ENCODE measurements at regions not wholly inside any gene's neighbourhood (a gene's known extent, or its start where the extent isn't known, plus 50 kb on each side); places are given as distances from the start of the nearest gene placed in this dataset.
A peak's percentile ranks its signal among the peaks of the same experiment; 100 is the strongest.

DNA sequence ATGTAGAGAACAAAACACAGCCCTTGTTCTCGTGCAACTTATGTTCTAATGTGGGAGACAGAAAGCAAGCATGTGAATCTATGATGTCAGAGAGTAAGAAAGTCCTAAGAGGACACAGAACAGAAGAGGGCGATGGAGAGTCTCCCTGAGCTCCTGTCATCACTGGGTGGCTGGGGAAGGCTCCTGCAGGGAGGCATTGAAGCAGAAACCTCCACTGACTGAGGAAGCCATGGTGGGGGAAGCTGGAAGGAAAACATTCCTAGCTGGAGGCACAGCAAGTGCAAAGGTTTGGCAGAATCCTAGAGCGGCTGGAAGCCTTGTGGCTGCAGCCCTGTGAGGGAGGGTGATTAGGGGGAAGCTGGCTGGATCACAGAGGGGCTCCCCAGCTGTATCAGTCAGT lies 248.0 kb downstream of the CDH26 start:
- Histone ChIP-seq H3K4me3 (ENCODE audit: low read depth, low read length) (no peak overlapping the region), H3K27me3 (ENCODE audit: insufficient read depth, low read depth, severe bottlenecking) (peaks cover 16% of the 10 kb centered on the region), H3K27ac (no peak overlapping the region), H3K36me3 (no peaks in the 10 kb centered on the region), H3K9me3 (ENCODE audit: severe bottlenecking) (no peaks in the 10 kb centered on the region)
- TF ChIP-seq, protein P1, sequence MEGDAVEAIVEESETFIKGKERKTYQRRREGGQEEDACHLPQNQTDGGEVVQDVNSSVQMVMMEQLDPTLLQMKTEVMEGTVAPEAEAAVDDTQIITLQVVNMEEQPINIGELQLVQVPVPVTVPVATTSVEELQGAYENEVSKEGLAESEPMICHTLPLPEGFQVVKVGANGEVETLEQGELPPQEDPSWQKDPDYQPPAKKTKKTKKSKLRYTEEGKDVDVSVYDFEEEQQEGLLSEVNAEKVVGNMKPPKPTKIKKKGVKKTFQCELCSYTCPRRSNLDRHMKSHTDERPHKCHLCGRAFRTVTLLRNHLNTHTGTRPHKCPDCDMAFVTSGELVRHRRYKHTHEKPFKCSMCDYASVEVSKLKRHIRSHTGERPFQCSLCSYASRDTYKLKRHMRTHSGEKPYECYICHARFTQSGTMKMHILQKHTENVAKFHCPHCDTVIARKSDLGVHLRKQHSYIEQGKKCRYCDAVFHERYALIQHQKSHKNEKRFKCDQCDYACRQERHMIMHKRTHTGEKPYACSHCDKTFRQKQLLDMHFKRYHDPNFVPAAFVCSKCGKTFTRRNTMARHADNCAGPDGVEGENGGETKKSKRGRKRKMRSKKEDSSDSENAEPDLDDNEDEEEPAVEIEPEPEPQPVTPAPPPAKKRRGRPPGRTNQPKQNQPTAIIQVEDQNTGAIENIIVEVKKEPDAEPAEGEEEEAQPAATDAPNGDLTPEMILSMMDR (IDR thresholded peaks at IDR 0.05; ENCODE audit: low read depth, low read length) = peak; percentile 74
- peak; percentile 61 for DNase-seq

DNA sequence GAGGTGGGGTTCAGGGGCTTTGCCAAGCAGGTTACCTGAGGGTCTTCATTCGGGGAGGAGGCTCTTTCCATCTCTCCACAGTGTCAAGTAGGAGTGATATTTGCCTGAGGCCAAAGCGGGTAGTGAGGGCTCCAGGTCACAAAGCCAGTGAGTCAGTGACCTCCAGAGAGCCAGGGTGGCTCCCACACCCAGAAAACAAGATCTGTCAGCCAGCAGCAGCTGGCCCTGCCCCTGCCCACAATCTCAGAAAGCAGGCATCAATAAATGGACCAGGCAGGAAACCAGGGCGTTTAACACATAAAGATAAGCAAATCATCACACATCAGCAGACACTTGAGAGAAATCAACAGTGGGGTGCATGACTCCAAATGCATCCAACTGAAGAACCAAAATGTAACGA lies 250.8 kb downstream of the CDH26 start:
- DNase-seq = no peak

DNA sequence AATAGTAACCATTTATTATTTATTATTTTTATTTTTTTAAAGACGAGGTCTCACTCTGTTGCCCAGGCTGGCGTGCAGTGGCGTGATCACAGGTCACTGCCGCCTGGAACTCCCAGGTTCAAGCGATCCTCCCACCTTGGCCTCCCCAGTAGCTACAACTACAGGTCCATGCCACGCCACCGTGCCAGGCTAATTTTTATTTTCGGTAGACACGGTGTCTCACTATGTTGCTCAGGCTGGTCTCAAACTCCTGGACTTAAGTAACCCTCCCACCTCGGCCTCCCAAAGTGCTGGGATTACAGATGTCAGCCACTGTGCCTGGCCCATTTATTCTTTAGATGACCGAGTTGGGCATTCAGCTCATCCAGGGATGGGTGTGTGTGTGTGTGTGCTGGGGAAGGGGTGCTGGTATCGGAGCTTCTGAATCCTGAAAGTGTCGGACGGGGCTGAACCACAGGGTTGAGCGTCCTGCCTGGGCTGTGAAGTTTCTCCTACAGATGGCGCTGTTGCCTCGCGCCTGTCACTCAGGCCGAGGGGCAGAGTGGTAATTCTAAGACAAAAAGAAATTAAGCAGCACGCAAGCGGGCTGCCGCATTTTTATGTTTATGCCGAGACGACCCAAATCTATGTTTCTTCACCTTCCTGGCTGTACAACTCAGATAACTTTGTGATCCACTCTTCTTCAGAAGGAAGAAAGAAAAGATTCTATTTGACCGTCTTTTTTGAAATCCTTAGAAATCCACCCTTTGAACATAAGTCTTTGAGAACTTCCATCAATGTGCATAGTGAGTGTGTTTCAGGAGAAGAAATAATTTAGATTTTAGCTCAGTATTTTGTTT lies 252.8 kb downstream of the CDH26 start:
- Histone ChIP-seq H3K27me3 (ENCODE audit: insufficient read depth, low read depth, severe bottlenecking) (peaks cover 32% of the 10 kb centered on the region), H3K4me3 (ENCODE audit: low read depth, low read length) (no peak overlapping the region), H3K9me3 (ENCODE audit: severe bottlenecking) (no peaks in the 10 kb centered on the region), H3K27ac (no peak overlapping the region), H3K36me3 (no peaks in the 10 kb centered on the region)
- TF ChIP-seq, protein P1 (IDR thresholded peaks at IDR 0.05; ENCODE audit: low read depth, low read length) = peak; percentile 88
- peak; percentile 63 for DNase-seq

More for the DNA sequence above, 250.8 kb downstream of the CDH26 start:
- Histone ChIP-seq H3K27ac (no peak overlapping the region), H3K36me3 (no peaks in the 10 kb centered on the region), H3K4me3 (ENCODE audit: low read depth, low read length) (no peak overlapping the region), H3K9me3 (ENCODE audit: severe bottlenecking) (no peaks in the 10 kb centered on the region), H3K27me3 (ENCODE audit: insufficient read depth, low read depth, severe bottlenecking) (peaks cover 16% of the 10 kb centered on the region)
- TF ChIP-seq, protein P1 (IDR thresholded peaks at IDR 0.05; ENCODE audit: low read depth, low read length) = no peak

DNA sequence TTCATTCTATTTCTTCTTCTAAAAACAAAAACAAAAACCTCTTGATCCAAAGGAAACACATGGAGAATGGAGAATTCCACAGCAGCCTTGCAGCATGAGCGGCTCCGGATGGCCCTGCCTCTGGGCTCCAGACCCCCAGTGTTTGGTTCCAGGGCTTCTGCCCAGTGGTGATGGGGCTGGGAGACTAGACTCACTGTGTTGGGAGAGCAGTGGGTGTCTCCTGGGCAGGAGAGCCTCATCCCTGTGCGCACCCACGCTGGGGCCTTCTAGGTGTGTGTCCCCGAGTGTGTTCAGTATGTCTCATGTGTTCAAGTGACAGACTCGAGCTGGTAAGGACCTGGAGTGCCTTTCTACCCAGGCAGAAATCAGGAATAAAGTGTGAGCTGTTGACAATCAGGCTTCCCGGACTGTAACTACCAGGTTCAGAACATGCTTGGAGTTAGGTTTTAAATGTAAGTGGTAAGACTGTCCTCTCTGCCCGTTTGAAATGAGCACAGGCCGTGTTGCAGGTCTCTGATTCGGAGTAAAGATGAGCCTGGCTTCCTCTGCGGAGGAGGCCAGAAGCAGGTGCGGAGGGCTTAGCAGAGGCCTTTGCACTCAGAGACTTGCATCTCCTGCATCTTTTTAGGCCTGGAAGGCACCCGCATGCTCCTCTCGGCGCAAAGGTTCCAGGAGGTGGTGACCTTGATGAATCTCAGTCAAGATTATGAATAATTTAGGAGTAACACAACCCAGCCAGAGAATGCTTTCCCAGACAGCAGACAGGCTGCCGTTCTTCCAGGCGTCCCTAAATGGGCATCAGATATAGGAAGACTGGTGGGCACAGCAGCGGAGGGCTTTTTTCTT lies 253.6 kb downstream of the CDH26 start:
- H3K36me3 ChIP-seq = no peaks in the 10 kb centered on the region
- H3K27me3 ChIP-seq (ENCODE audit: insufficient read depth, low read depth, severe bottlenecking) = peaks cover 37% of the 10 kb centered on the region
- no peak overlapping the region for H3K27ac ChIP-seq
- no peak for DNase-seq
- H3K9me3 ChIP-seq (ENCODE audit: severe bottlenecking) = no peaks in the 10 kb centered on the region
- no peak overlapping the region for H3K4me3 ChIP-seq (ENCODE audit: low read depth, low read length)
- TF ChIP-seq, protein P1 (IDR thresholded peaks at IDR 0.05; ENCODE audit: low read depth, low read length) = no peak

DNA sequence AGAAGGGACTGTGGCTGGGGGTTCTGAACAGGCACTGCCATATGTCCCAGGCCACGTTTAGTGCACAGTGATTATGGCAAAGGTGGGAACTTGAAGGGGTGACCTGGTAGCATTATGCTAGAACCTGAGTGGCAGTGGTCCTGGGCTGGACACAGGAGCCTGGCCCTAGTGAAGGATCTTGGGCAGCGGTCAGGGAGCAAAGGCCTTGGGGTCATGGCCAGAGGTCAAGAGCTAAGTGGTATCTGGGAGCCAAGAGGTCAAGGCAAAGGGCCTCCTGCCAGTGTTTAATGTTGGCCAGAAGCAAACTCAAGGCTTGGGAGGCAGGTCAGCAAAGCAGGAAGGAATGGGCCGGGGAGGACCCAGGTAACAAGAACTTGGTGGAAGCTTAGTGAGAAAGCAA lies 254.5 kb downstream of the CDH26 start:
- no peak for DNase-seq
- Histone ChIP-seq H3K9me3 (ENCODE audit: severe bottlenecking) (no peaks in the 10 kb centered on the region), H3K27me3 (ENCODE audit: insufficient read depth, low read depth, severe bottlenecking) (peaks cover 43% of the 10 kb centered on the region), H3K4me3 (ENCODE audit: low read depth, low read length) (no peak overlapping the region), H3K27ac (no peak overlapping the region), H3K36me3 (no peaks in the 10 kb centered on the region)
- TF ChIP-seq, protein P1 (IDR thresholded peaks at IDR 0.05; ENCODE audit: low read depth, low read length) = no peak

Data from WERI-Rb-1 (cell line).